Stomach (tissue), 8 donors: ENCODE measurements at regions not wholly inside any gene's neighbourhood (a gene's known extent, or its start where the extent isn't known, plus 50 kb on each side); places are given as distances from the start of the nearest gene placed in this dataset.

Experiments
- DNase-seq, 2 donors: peaks; one replicate each; pipeline versions ENCODE4 v3.0.0 to v3.0.0-alpha.2; 2013 to 2019
- H3K27ac ChIP-seq, 5 donors: fragments of 200-600 bp in 4 of 5; sonication (generic) in 4 of 5; one replicate each; pipeline ENCODE4 v1.5.1; 2013 to 2019; ENCODE audit warnings: mild to moderate bottlenecking in 1 of 5, moderate library complexity in 1 of 5
- H3K27me3 ChIP-seq, 3 donors: fragments of 200-600 bp; sonication (generic); one replicate each; pipeline ENCODE4 v1.5.1; 2017 to 2019; ENCODE audit warnings: mixed run types in 1 of 3
- H3K36me3 ChIP-seq, 4 donors: fragments of 200-600 bp; sonication (generic); 1 replicate in 3 of 4; 2 replicates in 1 of 4; pipeline ENCODE4 v1.5.1; 2016 to 2019
- H3K4me1 ChIP-seq, 4 donors: fragments of 200-600 bp; sonication (generic); one replicate each; pipeline ENCODE4 v1.5.1; 2016 to 2019
- H3K4me3 ChIP-seq, 4 donors: fragments of 200-600 bp; sonication (generic) in 3 of 4; one replicate each; pipeline ENCODE4 v1.5.1; 2016 to 2019; ENCODE audit warnings: mild to moderate bottlenecking in 1 of 4
- H3K9me3 ChIP-seq, 4 donors: fragments of 200-600 bp; sonication (generic); one replicate each; pipeline ENCODE4 v1.5.1; 2016 to 2019
- EP300 ChIP-seq: sonication (generic); formaldehyde crosslinking; IDR thresholded peaks from one replicate; pipeline ENCODE4 v1.6.1; 2017; ENCODE audit warnings: antibody characterized with exemption
- POLR2A ChIP-seq, 4 donors: fragments of 450-650 bp; IDR thresholded peaks; one replicate each; pipeline ENCODE4 v1.6.1; 2016; ENCODE audit warnings: antibody characterized with exemption in 4 of 4, control low read depth in 2 of 4, mild to moderate bottlenecking in 1 of 4, moderate library complexity in 1 of 4
- POLR2AphosphoS5 ChIP-seq, 3 donors: sonication (generic); formaldehyde crosslinking; IDR thresholded peaks; one replicate each; pipeline ENCODE4 v1.6.1; 2016; ENCODE audit warnings: antibody characterized with exemption in 3 of 3
- WGBS, 5 donors: extraction: QIAGEN DNeasy Blood & Tissue Kit in 3 of 5; methylation state at CpG; one replicate each; pipeline versions ENCODE4 v1.1.5 to v1.1.7; 2013 to 2018; 5-methylcytosine and 5-hydroxymethylcytosine counted together
- intact Hi-C: fragments of 100-400 bp; cut with DNase I; formaldehyde crosslinking; loops from one replicate; pipeline ENCODE4 v1.15.1; 2023; ENCODE audit warnings: low total_unique reads
- TF ChIP-seq, protein P1 (sequence below), 7 experiments: fragments of 450-650 bp in 4 of 7; fragments of 200-600 bp in 3 of 7; sonication (generic) in 3 of 7; IDR thresholded peaks; one replicate each; pipeline ENCODE4 v1.5.1; 2016 to 2019; ENCODE audit warnings: antibody characterized with exemption in 7 of 7, control low read depth in 2 of 7, mild to moderate bottlenecking in 1 of 7
- donor health status: healthy with polysubstance abuse.
- donor health status: Bipolar disorder and iron deficiency.
- donor health status: healthy.

GRCh38 chrX:126886997-126887396, 67.5 kb downstream of the PRR32 start:
- no peak overlapping the region for H3K27ac ChIP-seq
- DNase-seq: no peak
- TF ChIP-seq EP300 (no peak), POLR2A (IDR thresholded peaks at IDR 0.05) (no peak), POLR2AphosphoS5 (IDR thresholded peaks at IDR 0.05) (no peak)
- TF ChIP-seq, protein P1, sequence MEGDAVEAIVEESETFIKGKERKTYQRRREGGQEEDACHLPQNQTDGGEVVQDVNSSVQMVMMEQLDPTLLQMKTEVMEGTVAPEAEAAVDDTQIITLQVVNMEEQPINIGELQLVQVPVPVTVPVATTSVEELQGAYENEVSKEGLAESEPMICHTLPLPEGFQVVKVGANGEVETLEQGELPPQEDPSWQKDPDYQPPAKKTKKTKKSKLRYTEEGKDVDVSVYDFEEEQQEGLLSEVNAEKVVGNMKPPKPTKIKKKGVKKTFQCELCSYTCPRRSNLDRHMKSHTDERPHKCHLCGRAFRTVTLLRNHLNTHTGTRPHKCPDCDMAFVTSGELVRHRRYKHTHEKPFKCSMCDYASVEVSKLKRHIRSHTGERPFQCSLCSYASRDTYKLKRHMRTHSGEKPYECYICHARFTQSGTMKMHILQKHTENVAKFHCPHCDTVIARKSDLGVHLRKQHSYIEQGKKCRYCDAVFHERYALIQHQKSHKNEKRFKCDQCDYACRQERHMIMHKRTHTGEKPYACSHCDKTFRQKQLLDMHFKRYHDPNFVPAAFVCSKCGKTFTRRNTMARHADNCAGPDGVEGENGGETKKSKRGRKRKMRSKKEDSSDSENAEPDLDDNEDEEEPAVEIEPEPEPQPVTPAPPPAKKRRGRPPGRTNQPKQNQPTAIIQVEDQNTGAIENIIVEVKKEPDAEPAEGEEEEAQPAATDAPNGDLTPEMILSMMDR (IDR thresholded peaks at IDR 0.05): no peak
- no peak overlapping the region for H3K4me3 ChIP-seq
- H3K36me3 ChIP-seq: no peaks in the 10 kb centered on the region
- 68 to 100% (median 88%) methylated on average over 1 of the region's 1 CpG for WGBS, 5 donors
- no peaks in the 10 kb centered on the region for H3K4me1 ChIP-seq
- no peaks in the 10 kb centered on the region for H3K27me3 ChIP-seq
- intact Hi-C loops: no loop called here
- H3K9me3 ChIP-seq: peaks cover 0 to 5% (median 5%) of the 10 kb centered on the region in 4 donors

GRCh38 chrX:126900937-126901336, 81.4 kb downstream of the PRR32 start:
- H3K27me3 ChIP-seq: no peaks in the 10 kb centered on the region
- no peaks in the 10 kb centered on the region for H3K9me3 ChIP-seq
- no peak overlapping the region for H3K4me3 ChIP-seq
- intact Hi-C loops: no loop called here
- H3K36me3 ChIP-seq: no peaks in the 10 kb centered on the region
- TF ChIP-seq POLR2A (IDR thresholded peaks at IDR 0.05) (no peak), EP300 (no peak), POLR2AphosphoS5 (IDR thresholded peaks at IDR 0.05) (no peak)
- TF ChIP-seq, protein P1 (IDR thresholded peaks at IDR 0.05): no peak
- DNase-seq: no peak
- H3K4me1 ChIP-seq: no peaks in the 10 kb centered on the region
- 64 to 81% (median 74%) methylated on average over 3 of the region's 3 CpGs; no CpG with 5 or more reads in 1 of the 5 donors for WGBS, 5 donors
- no peak overlapping the region for H3K27ac ChIP-seq

DNA sequence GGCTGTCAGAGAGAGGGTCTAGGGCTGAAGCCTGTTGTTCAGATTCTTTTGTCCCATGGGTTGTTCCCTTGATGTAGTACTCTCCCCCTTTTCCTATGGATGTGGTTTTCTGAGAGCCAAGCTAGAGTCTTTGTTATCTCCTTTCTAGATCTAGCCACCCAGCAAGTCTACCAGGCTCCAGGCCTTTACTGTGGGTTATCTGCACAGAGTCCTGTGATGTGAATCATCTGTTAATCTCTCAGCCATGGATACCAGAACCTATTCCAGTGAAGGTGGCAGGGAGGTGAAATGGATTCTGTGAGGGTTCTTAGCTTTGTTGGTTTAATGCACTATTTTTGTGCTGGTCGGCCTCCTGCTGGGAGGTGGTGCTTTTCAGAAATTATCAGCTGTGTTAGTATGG, 109.5 kb downstream of the PRR32 start:
- no peaks in the 10 kb centered on the region for H3K36me3 ChIP-seq

GRCh38 chrX:126967225-126967624, 147.7 kb downstream of the PRR32 start:
- Histone ChIP-seq H3K9me3 (peaks cover 0 to 5% (median 0%) of the 10 kb centered on the region in 4 donors), H3K27ac (no peak overlapping the region), H3K4me1 (no peaks in the 10 kb centered on the region), H3K36me3 (no peaks in the 10 kb centered on the region), H3K4me3 (no peak overlapping the region), H3K27me3 (no peaks in the 10 kb centered on the region)
- no peak for DNase-seq
- 68 to 84% (median 79%) methylated on average over 3 of the region's 3 CpGs for WGBS, 5 donors
- intact Hi-C loops: no loop called here
- TF ChIP-seq EP300 (no peak), POLR2A (IDR thresholded peaks at IDR 0.05) (no peak), POLR2AphosphoS5 (IDR thresholded peaks at IDR 0.05) (no peak)
- TF ChIP-seq, protein P1 (IDR thresholded peaks at IDR 0.05): no peak

More for the DNA sequence above, 109.5 kb downstream of the PRR32 start:
- 70 to 100% (median 87%) methylated on average over 1 of the region's 1 CpG for WGBS, 5 donors
- Histone ChIP-seq H3K4me1 (no peaks in the 10 kb centered on the region), H3K4me3 (no peak overlapping the region), H3K9me3 (peaks cover 0 to 29% (median 3%) of the 10 kb centered on the region in 4 donors), H3K27ac (no peak overlapping the region), H3K27me3 (no peaks in the 10 kb centered on the region)
- TF ChIP-seq, protein P1 (IDR thresholded peaks at IDR 0.05): no peak
- TF ChIP-seq POLR2AphosphoS5 (IDR thresholded peaks at IDR 0.05): no peak
- no peak for TF ChIP-seq POLR2A (IDR thresholded peaks at IDR 0.05)
- no peak for TF ChIP-seq EP300
- intact Hi-C loops: no loop called here
- no peak for DNase-seq
